DND-41 (cell line): ENCODE measurements at regions not wholly inside any gene's neighbourhood (a gene's known extent, or its start where the extent isn't known, plus 50 kb on each side); places are given as distances from the start of the nearest gene placed in this dataset.
"Not testable (repeated sequence)": the region's sequence is repeated elsewhere in the genome, so short reads cannot be mapped to it uniquely, and the experiment has no call there.

ENCODE experiments used
- ATAC-seq: fragments of 200-7000 bp; cut with Tn5 transposase; 3 replicates; pipeline ENCODE4 v1.9.1; 2021; ENCODE audit warnings: low read depth; ENCODE audit not compliant: insufficient read depth
- DNase-seq: peaks from one replicate; pipeline ENCODE4 v3.0.0-alpha.2; 2020
- H2AFZ ChIP-seq: 2 replicates; pipeline ENCODE4 v1.6.0; 2012; ENCODE audit warnings: low read depth, low read length
- H3K27ac ChIP-seq: 2 replicates; pipeline ENCODE4 v1.5.1; 2012; ENCODE audit warnings: low read length, inconsistent platforms
- H3K27me3 ChIP-seq: fragments of 200-600 bp; sonication (generic); 2 replicates; pipeline ENCODE4 v1.6.0; 2012; ENCODE audit warnings: low read length, mild to moderate bottlenecking, inconsistent platforms; ENCODE audit not compliant: insufficient read depth, poor library complexity
- H3K36me3 ChIP-seq: 2 replicates; pipeline ENCODE4 v1.5.1; 2012; ENCODE audit warnings: low read length, inconsistent platforms; ENCODE audit not compliant: insufficient read depth
- H3K4me1 ChIP-seq: 2 replicates; pipeline ENCODE4 v1.5.1; 2012; ENCODE audit warnings: mild to moderate bottlenecking, low read length; ENCODE audit not compliant: insufficient read depth
- H3K4me2 ChIP-seq: 2 replicates; pipeline ENCODE4 v1.6.0; 2012; ENCODE audit warnings: mild to moderate bottlenecking, moderate library complexity, low read length, inconsistent platforms; ENCODE audit not compliant: insufficient read depth
- H3K4me3 ChIP-seq, 2 experiments: fragments of 200-600 bp in 1 of 2; shearing (Covaris generic) in 1 of 2; 2 replicates each; pipeline ENCODE4 v1.5.1; 2012 to 2016; ENCODE audit warnings: inconsistent platforms in 2 of 2, low read length in 2 of 2, mild to moderate bottlenecking in 2 of 2, low read depth in 1 of 2, moderate library complexity in 1 of 2
- H3K79me2 ChIP-seq: 2 replicates; pipeline ENCODE4 v1.6.0; 2012; ENCODE audit warnings: low read length, inconsistent platforms; ENCODE audit not compliant: insufficient read depth
- H3K9ac ChIP-seq: 2 replicates; pipeline ENCODE4 v1.6.0; 2012; ENCODE audit warnings: low read depth, mild to moderate bottlenecking, inconsistent platforms, low read length, moderate library complexity
- H3K9me3 ChIP-seq: 2 replicates; pipeline ENCODE4 v1.5.1; 2012; ENCODE audit warnings: low read length, moderate library complexity, mild to moderate bottlenecking, inconsistent platforms; ENCODE audit not compliant: insufficient read depth, severe bottlenecking
- H4K20me1 ChIP-seq: 2 replicates; pipeline ENCODE4 v1.6.0; 2012; ENCODE audit warnings: low read length; ENCODE audit not compliant: insufficient read depth
- EZH2 ChIP-seq: IDR thresholded peaks from 3 replicates; pipeline ENCODE4 v1.6.1; 2012; ENCODE audit warnings: borderline replicate concordance, low read depth, mild to moderate bottlenecking, moderate library complexity, low read length, inconsistent platforms; ENCODE audit not compliant: severe bottlenecking
- TF ChIP-seq, protein P1 (sequence below): IDR thresholded peaks from 2 replicates; pipeline ENCODE4 v1.5.1; 2012; ENCODE audit warnings: borderline replicate concordance, low read length, moderate library complexity, mild to moderate bottlenecking; ENCODE audit not compliant: poor library complexity, severe bottlenecking; ENCODE audit errors: extremely low read depth

GRCh38 chr6:159415540-159415939 is 246.3 kb downstream of the FNDC1 start:
- Histone ChIP-seq H2AFZ (no peak overlapping the region), H3K9me3 (peaks cover 14% of the 10 kb centered on the region), H3K27me3 (peaks cover 12% of the 10 kb centered on the region), H4K20me1 (no peaks in the 10 kb centered on the region), H3K4me2 (no peak overlapping the region), H3K4me1 (no peaks in the 10 kb centered on the region), H3K79me2 (no peaks in the 10 kb centered on the region), H3K27ac (no peak overlapping the region), H3K9ac (no peak overlapping the region), H3K36me3 (no peaks in the 10 kb centered on the region), H3K4me3 (no peak overlapping the region)
- DNase-seq = no peak
- TF ChIP-seq, protein P1, sequence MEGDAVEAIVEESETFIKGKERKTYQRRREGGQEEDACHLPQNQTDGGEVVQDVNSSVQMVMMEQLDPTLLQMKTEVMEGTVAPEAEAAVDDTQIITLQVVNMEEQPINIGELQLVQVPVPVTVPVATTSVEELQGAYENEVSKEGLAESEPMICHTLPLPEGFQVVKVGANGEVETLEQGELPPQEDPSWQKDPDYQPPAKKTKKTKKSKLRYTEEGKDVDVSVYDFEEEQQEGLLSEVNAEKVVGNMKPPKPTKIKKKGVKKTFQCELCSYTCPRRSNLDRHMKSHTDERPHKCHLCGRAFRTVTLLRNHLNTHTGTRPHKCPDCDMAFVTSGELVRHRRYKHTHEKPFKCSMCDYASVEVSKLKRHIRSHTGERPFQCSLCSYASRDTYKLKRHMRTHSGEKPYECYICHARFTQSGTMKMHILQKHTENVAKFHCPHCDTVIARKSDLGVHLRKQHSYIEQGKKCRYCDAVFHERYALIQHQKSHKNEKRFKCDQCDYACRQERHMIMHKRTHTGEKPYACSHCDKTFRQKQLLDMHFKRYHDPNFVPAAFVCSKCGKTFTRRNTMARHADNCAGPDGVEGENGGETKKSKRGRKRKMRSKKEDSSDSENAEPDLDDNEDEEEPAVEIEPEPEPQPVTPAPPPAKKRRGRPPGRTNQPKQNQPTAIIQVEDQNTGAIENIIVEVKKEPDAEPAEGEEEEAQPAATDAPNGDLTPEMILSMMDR = no peak
- TF ChIP-seq EZH2 = no peak
- ATAC-seq = no peak

GRCh38 chr6:159414711-159415110 is 245.5 kb downstream of the FNDC1 start:
- peaks cover 14% of the 10 kb centered on the region for H3K9me3 ChIP-seq
- H3K4me3 ChIP-seq = no peak overlapping the region
- no peaks in the 10 kb centered on the region for H3K4me1 ChIP-seq
- no peak overlapping the region for H2AFZ ChIP-seq
- no peaks in the 10 kb centered on the region for H3K36me3 ChIP-seq
- no peaks in the 10 kb centered on the region for H3K79me2 ChIP-seq
- no peaks in the 10 kb centered on the region for H4K20me1 ChIP-seq
- no peak overlapping the region for H3K27ac ChIP-seq
- no peak for ATAC-seq
- H3K9ac ChIP-seq = no peak overlapping the region
- H3K27me3 ChIP-seq = peaks cover 9% of the 10 kb centered on the region
- TF ChIP-seq, protein P1 = no peak
- TF ChIP-seq EZH2 = no peak
- no peak for DNase-seq
- no peak overlapping the region for H3K4me2 ChIP-seq

DNA sequence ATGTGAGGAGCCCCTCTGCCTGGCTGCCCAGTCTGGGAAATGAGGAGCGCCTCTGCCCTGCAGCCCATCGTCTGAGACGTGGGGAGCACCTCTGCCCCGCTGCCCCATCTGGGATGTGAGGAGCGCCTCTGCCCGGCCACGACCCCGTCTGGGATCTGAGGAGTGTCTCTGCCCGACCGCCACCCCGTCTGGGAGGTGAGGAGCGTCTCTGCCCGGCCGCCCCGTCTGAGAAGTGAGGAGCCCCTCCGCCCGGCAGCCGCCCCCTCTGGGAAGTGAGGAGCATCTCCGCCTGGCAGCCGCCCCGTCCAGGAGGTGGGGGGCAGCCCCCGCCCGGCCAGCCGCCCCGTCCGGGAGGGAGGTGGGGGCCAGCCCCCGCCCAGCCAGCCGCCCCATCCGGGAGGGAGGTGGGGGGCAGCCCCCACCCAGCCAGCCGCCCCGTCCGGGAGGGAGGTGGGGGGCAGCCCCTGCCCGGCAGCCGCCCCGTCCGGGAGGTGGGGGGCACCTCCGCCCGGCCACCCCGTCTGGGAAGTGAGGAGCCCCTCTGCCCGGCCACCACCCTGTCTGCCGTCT is 238.1 kb downstream of the FNDC1 start:
- not testable (repeated sequence) for H3K79me2 ChIP-seq

GRCh38 chr6:159404296-159404695 is 235.1 kb downstream of the FNDC1 start:
- Histone ChIP-seq H3K36me3 (no peaks in the 10 kb centered on the region), H3K4me1 (no peaks in the 10 kb centered on the region), H2AFZ (no peak overlapping the region), H3K4me3 (no peak overlapping the region), H3K27me3 (no peaks in the 10 kb centered on the region), H3K9ac (no peak overlapping the region), H3K27ac (no peak overlapping the region), H3K4me2 (no peak overlapping the region), H3K9me3 (no peaks in the 10 kb centered on the region), H4K20me1 (no peaks in the 10 kb centered on the region), H3K79me2 (no peaks in the 10 kb centered on the region)
- ATAC-seq (no peak), DNase-seq (no peak)
- TF ChIP-seq EZH2 = no peak

More for the DNA sequence above, 238.1 kb downstream of the FNDC1 start:
- H4K20me1 ChIP-seq, H3K36me3 ChIP-seq, H3K9ac ChIP-seq, H3K4me1 ChIP-seq, H3K27me3 ChIP-seq, ATAC-seq, H3K4me2 ChIP-seq, DNase-seq, H3K27ac ChIP-seq, H2AFZ ChIP-seq, H3K9me3 ChIP-seq, H3K4me3 ChIP-seq: not testable (repeated sequence)
